H1 (cell line): ENCODE measurements at regions not wholly inside any gene's neighbourhood (a gene's known extent, or its start where the extent isn't known, plus 50 kb on each side); places are given as distances from the start of the nearest gene placed in this dataset.

ENCODE experiments used
- CTCF ChIA-PET: fragments of 300-600 bp; sonication (Branson Sonifier 250); formaldehyde crosslinking; loops from one replicate; lab custom pipeline; 2021; ENCODE audit not compliant: partially characterized antibody; lab: Charles Lee
- POLR2A ChIA-PET: fragments of 300-600 bp; sonication (Branson Sonifier 250); formaldehyde crosslinking; loops from one replicate; lab custom pipeline; 2021; ENCODE audit warnings: inconsistent platforms; ENCODE audit not compliant: partially characterized antibody; lab: Charles Lee
- DNase-seq, 2 experiments: peaks; one replicate each; pipeline versions ENCODE4 v3.0.0 to v3.0.0-alpha.2; 2010 to 2022; ENCODE audit warnings: low spot score in 2 of 2, low read depth in 1 of 2, mixed read lengths in 1 of 2
- FAIRE-seq: peaks from 2 replicates; lab custom pipeline; 2011; peaks lifted over from hg19 to GRCh38; lab: Jason Lieb, UNC
- H2AFZ ChIP-seq: 2 replicates; pipeline ENCODE4 v1.8.1; 2012; ENCODE audit warnings: low read length, inconsistent platforms
- H2AK5ac ChIP-seq: 2 replicates; pipeline ENCODE4 v1.6.1; 2013; ENCODE audit warnings: low read depth, low read length
- H2BK120ac ChIP-seq: replicated peaks from 2 replicates; pipeline ENCODE3; 2013; ENCODE audit warnings: low read depth, low read length, inconsistent platforms
- H2BK12ac ChIP-seq: 2 replicates; pipeline ENCODE4 v1.6.1; 2013; ENCODE audit warnings: low read depth, low read length
- H2BK15ac ChIP-seq: 2 replicates; pipeline ENCODE4 v1.6.1; 2013; ENCODE audit warnings: low read length
- H2BK20ac ChIP-seq: 2 replicates; pipeline ENCODE4 v1.6.1; 2013; ENCODE audit warnings: low read length
- H2BK5ac ChIP-seq: 2 replicates; pipeline ENCODE4 v1.6.1; 2013; ENCODE audit warnings: low read depth, low read length
- H3K14ac ChIP-seq: 2 replicates; pipeline ENCODE4 v1.6.1; 2013; ENCODE audit warnings: inconsistent platforms; ENCODE audit not compliant: insufficient read length
- H3K18ac ChIP-seq: 2 replicates; pipeline ENCODE4 v1.6.1; 2013; ENCODE audit warnings: low read length; ENCODE audit errors: extremely low read depth
- H3K23ac ChIP-seq: 2 replicates; pipeline ENCODE4 v1.6.1; 2013; ENCODE audit warnings: inconsistent platforms; ENCODE audit not compliant: insufficient read length
- H3K23me2 ChIP-seq: 2 replicates; pipeline ENCODE4 v1.6.1; 2013; ENCODE audit warnings: low read depth, low read length
- H3K27ac ChIP-seq: 2 replicates; pipeline ENCODE4 v1.6.1; 2011; ENCODE audit warnings: low read depth, low read length, inconsistent platforms
- H3K27me3 ChIP-seq, 4 experiments: replicated peaks in 1 of 4; 1 replicate in 1 of 4; 2 replicates in 3 of 4; pipeline versions ENCODE4 v1.6.1 to v1.8.1; 2011 to 2013; ENCODE audit warnings: low read length in 3 of 4, mild to moderate bottlenecking in 3 of 4, inconsistent platforms in 2 of 4, mixed read lengths in 2 of 4, moderate library complexity in 1 of 4; ENCODE audit not compliant: control insufficient read depth in 3 of 4, insufficient read depth in 3 of 4; ENCODE audit errors: extremely low read depth in 1 of 4
- H3K36me3 ChIP-seq, 4 experiments: 2 replicates each; pipeline versions ENCODE4 v1.6.1 to v1.8.1; 2011 to 2013; ENCODE audit warnings: mild to moderate bottlenecking in 4 of 4, low read length in 3 of 4, moderate library complexity in 2 of 4, control low read depth in 1 of 4, inconsistent platforms in 1 of 4; ENCODE audit not compliant: insufficient read depth in 4 of 4, control insufficient read depth in 2 of 4
- H3K4ac ChIP-seq: replicated peaks from 2 replicates; pipeline ENCODE3; 2013; ENCODE audit warnings: low read length, low read depth, mixed read lengths, inconsistent platforms; ENCODE audit not compliant: insufficient read length
- H3K4me1 ChIP-seq, 4 experiments: replicated peaks in 1 of 4; 1 replicate in 1 of 4; 2 replicates in 3 of 4; pipeline versions ENCODE4 v1.6.1 to v1.8.1; 2011 to 2013; ENCODE audit warnings: low read length in 3 of 4, inconsistent platforms in 2 of 4, mixed read lengths in 1 of 4; ENCODE audit not compliant: insufficient read depth in 4 of 4, control insufficient read depth in 3 of 4
- H3K4me2 ChIP-seq, 2 experiments: 2 replicates each; pipeline versions ENCODE4 v1.6.1 to v1.8.1; 2011 to 2013; ENCODE audit warnings: low read depth in 2 of 2, low read length in 2 of 2, control low read depth in 1 of 2, inconsistent platforms in 1 of 2, mild to moderate bottlenecking in 1 of 2; ENCODE audit not compliant: insufficient read depth in 1 of 2
- H3K4me3 ChIP-seq, 4 experiments: fragments of 200-600, 300-600 bp in 1 of 4; sonication (generic), shearing (Covaris generic), sonication (Bioruptor Twin) in 1 of 4; 2 replicates each; pipeline versions ENCODE4 v1.5.1 to v1.8.1; 2011 to 2016; ENCODE audit warnings: low read length in 4 of 4, low read depth in 3 of 4, control low read depth in 2 of 4, inconsistent platforms in 2 of 4, mild to moderate bottlenecking in 2 of 4, mixed read lengths in 1 of 4, moderate library complexity in 1 of 4; ENCODE audit not compliant: insufficient read depth in 2 of 4; ENCODE audit errors: extremely low read depth in 1 of 4
- H3K56ac ChIP-seq: replicated peaks from 2 replicates; pipeline ENCODE3; 2013; ENCODE audit warnings: low read depth, mild to moderate bottlenecking, mixed read lengths, low read length, inconsistent platforms; ENCODE audit not compliant: insufficient read length
- H3K79me1 ChIP-seq: 2 replicates; pipeline ENCODE4 v1.6.1; 2013; ENCODE audit warnings: low read depth, low read length, control low read depth
- H3K79me2 ChIP-seq, 2 experiments: 2 replicates each; pipeline versions ENCODE4 v1.6.1 to v1.8.1; 2012 to 2013; ENCODE audit warnings: low read length in 2 of 2, mild to moderate bottlenecking in 2 of 2, inconsistent platforms in 1 of 2; ENCODE audit not compliant: insufficient read depth in 2 of 2, control insufficient read depth in 1 of 2
- H3K9ac ChIP-seq, 4 experiments: replicated peaks in 1 of 4; 1 replicate in 1 of 4; 2 replicates in 3 of 4; pipeline versions ENCODE4 v1.6.1 to v1.8.1; 2011 to 2013; ENCODE audit warnings: low read depth in 3 of 4, low read length in 3 of 4, control low read depth in 2 of 4, mild to moderate bottlenecking in 2 of 4, moderate library complexity in 2 of 4, inconsistent platforms in 1 of 4; ENCODE audit errors: extremely low read depth in 1 of 4
- H3K9me3 ChIP-seq, 2 experiments: 2 replicates each; pipeline versions ENCODE4 v1.6.1 to v1.8.1; 2012 to 2013; ENCODE audit warnings: mild to moderate bottlenecking in 2 of 2, moderate library complexity in 2 of 2, control low read depth in 1 of 2, inconsistent platforms in 1 of 2, low read depth in 1 of 2, low read length in 1 of 2, mixed read lengths in 1 of 2; ENCODE audit not compliant: insufficient read depth in 2 of 2
- H4K20me1 ChIP-seq, 2 experiments: replicated peaks in 1 of 2; 2 replicates each; pipeline versions ENCODE3 to v1.8.1; 2011 to 2013; ENCODE audit warnings: inconsistent platforms in 2 of 2, low read length in 2 of 2, mild to moderate bottlenecking in 1 of 2; ENCODE audit not compliant: insufficient read depth in 2 of 2, control insufficient read depth in 1 of 2
- H4K5ac ChIP-seq: 2 replicates; pipeline ENCODE4 v1.6.1; 2013; ENCODE audit warnings: low read length, low read depth, mixed read lengths, inconsistent platforms; ENCODE audit not compliant: insufficient read length
- H4K8ac ChIP-seq: 2 replicates; pipeline ENCODE4 v1.8.0; 2013; ENCODE audit warnings: mild to moderate bottlenecking, moderate library complexity, low read length, inconsistent platforms; ENCODE audit not compliant: insufficient read depth; ENCODE audit errors: extremely low read depth
- H4K91ac ChIP-seq: replicated peaks from 2 replicates; pipeline ENCODE3; 2013; ENCODE audit warnings: low read length, mixed read lengths, inconsistent platforms; ENCODE audit not compliant: insufficient read length
- BACH1 ChIP-seq: IDR thresholded peaks from 2 replicates; pipeline ENCODE4 v1.6.1; 2012; ENCODE audit warnings: low read length, improper control_type of control experiment
- PHF8 ChIP-seq: fragments of 200-600 bp; sonication (generic); conservative IDR thresholded peaks from 2 replicates; pipeline ENCODE4 v1.7.1; 2012; ENCODE audit warnings: low read depth, mild to moderate bottlenecking, inconsistent platforms, low read length, moderate library complexity
- SP4 ChIP-seq: IDR thresholded peaks from 2 replicates; pipeline ENCODE4 v1.6.1; 2012; ENCODE audit warnings: low read length, inconsistent platforms
- WGBS, 2 experiments: shearing (Covaris generic) in 1 of 2; methylation state at CpG; one replicate each; pipeline versions ENCODE4 v1.1.6 to v1.1.7; 2013 to 2015; ENCODE audit warnings: low lambda C conversion rate in 2 of 2, mixed read lengths in 2 of 2, inconsistent platforms in 1 of 2, low coverage in 1 of 2, missing lambda C conversion rate in 1 of 2; ENCODE audit not compliant: insufficient replicate concordance in 2 of 2, insufficient coverage in 1 of 2, insufficient read length in 1 of 2; ENCODE audit errors: extremely low coverage in 1 of 2, missing lambda C conversion rate in 1 of 2; 5-methylcytosine and 5-hydroxymethylcytosine counted together

- Histone ChIP-seq H3K14ac (no peak overlapping the region), H2AK5ac (no peak overlapping the region), H3K4me1 (peaks cover 0 to 4% (median 1%) of the 10 kb centered on the region in 4 experiments; a peak in 2 of 7 replicates), H3K36me3 (no peaks in the 10 kb centered on the region), H3K9ac (no peak overlapping the region), H2BK20ac (no peak overlapping the region), H4K8ac (no peak overlapping the region), H4K20me1 (no peaks in the 10 kb centered on the region), H2BK12ac (no peak overlapping the region), H4K5ac (no peak overlapping the region), H3K4me2 (no peak overlapping the region), H3K79me2 (no peaks in the 10 kb centered on the region), H3K23me2 (no peaks in the 10 kb centered on the region), H2AFZ (peak overlapping the region; percentile 55; the same call in 1 of the 2 replicates), H3K18ac (no peak overlapping the region), H3K9me3 (no peaks in the 10 kb centered on the region), H3K27me3 (no peaks in the 10 kb centered on the region), H4K91ac (no peak overlapping the region), H2BK120ac (no peak overlapping the region), H2BK5ac (no peak overlapping the region), H3K23ac (no peak overlapping the region), H2BK15ac (no peak overlapping the region), H3K27ac (no peak overlapping the region), H3K4me3 (no peak overlapping the region), H3K56ac (no peak overlapping the region), H3K79me1 (no peaks in the 10 kb centered on the region), H3K4ac (no peak overlapping the region)
- ChIA-PET POLR2A (no interaction called here), CTCF (interaction anchor here (0.5 to 1.0 kb wide), 3 partner anchors 10 to 900 kb away, joined by 3 to 4 read pairs (median 3); no protein-coding TSS in a partner anchor)
- TF ChIP-seq SP4 (no peak), PHF8 (no peak), BACH1 (peak; percentile 60; the same call in 1 of the 2 replicates)
- WGBS, 2 experiments: 88% methylated on average over 1 of the region's 1 CpG; no CpG with 5 or more reads in 1 of the 2 experiments
- DNase-seq: no peak
- no peak for FAIRE-seq
Measured at GRCh38 chr6:51528556-51528955, 558.9 kb downstream of the PKHD1 start.
